ENCODE measurements at regions not wholly inside any gene's neighbourhood (a gene's known extent, or its start where the extent isn't known, plus 50 kb on each side); places are given as distances from the start of the nearest gene placed in this dataset.

- H4K20me1 ChIP-seq (ENCODE audit: insufficient read depth), result no peaks in the 10 kb centered on the region
- ATAC-seq (no peak), DNase-seq (ENCODE audit: low read depth, low spot score) (no peak)
- H2AFZ ChIP-seq (ENCODE audit: low read depth, low read length, poor library complexity, severe bottlenecking), result no peak overlapping the region
- intact Hi-C loops (cut with micrococcal nuclease), result no loop called here
- no peak overlapping the region for H3K4me3 ChIP-seq (replicated peaks in 1 of 2; ENCODE audit: low read depth in 1 of 2, low read length in 2 of 2)
- TF ChIP-seq CBX3 (IDR thresholded peaks at IDR 0.05; ENCODE audit: low read depth), result no peak
- no peak for TF ChIP-seq ZBTB33 (IDR thresholded peaks at IDR 0.05; ENCODE audit: extremely low read depth, insufficient replicate concordance, low read length)
- no peak for TF ChIP-seq JUND (IDR thresholded peaks at IDR 0.05)
- ChIA-PET RAD21 (ENCODE audit: low non-redundant PET in 1 of 2, low total read pairs in 2 of 2, uncharacterized antibody in 2 of 2, unreplicated experiment in 2 of 2) (no interaction called here), POLR2A (no interaction called here), CTCF (interaction anchor here (1.1 to 1.3 kb wide), 2 partner anchors 9 to 28 kb away, joined by 3 read pairs; no protein-coding TSS in a partner anchor)
- BruUV-seq (replicated peaks), result no TSS peak
- H3K9ac ChIP-seq (ENCODE audit: low read length), result no peak overlapping the region
- H3K9me3 ChIP-seq (ENCODE audit: control insufficient read depth in 1 of 2, insufficient read depth in 1 of 2, low read depth in 1 of 2, low read length in 2 of 2), result no peaks in the 10 kb centered on the region
- peak overlapping the region; percentile 53; the same call in 1 of the 2 replicates for H3K4me2 ChIP-seq (ENCODE audit: low read length)
- no peaks in the 10 kb centered on the region for H3K27me3 ChIP-seq (ENCODE audit: insufficient read depth, low read length)
- 0 out of 4 replicates have a peak, but pooled peaks cover 0 to 3% of the 10 kb centered on the region in 2 experiments for H3K36me3 ChIP-seq (ENCODE audit: control insufficient read depth in 1 of 2, insufficient read depth in 2 of 2, low read length in 2 of 2)
- no peaks in the 10 kb centered on the region; the same call in 1 of the 2 replicates for H3K79me2 ChIP-seq (ENCODE audit: insufficient read depth, low read length)
- H3K9me2 ChIP-seq (ENCODE audit: insufficient read depth), result no peaks in the 10 kb centered on the region
- H3K4me1 ChIP-seq (ENCODE audit: control insufficient read depth in 1 of 2, insufficient read depth in 2 of 2, low read length in 2 of 2), result peaks cover 10 to 20% of the 10 kb centered on the region in 2 experiments; a peak in 3 of 4 replicates
- no peak overlapping the region for H3K27ac ChIP-seq (ENCODE audit: low read depth, low read length)
Observed at GRCh38 chr6:138655828-138656227, 117.7 kb upstream of the CCDC28A start.

GRCh38 chr6:138656364-138657064 is 117.1 kb upstream of the CCDC28A start:
- POLR2A ChIA-PET, result no interaction called here
- no peaks in the 10 kb centered on the region for H3K9me3 ChIP-seq (ENCODE audit: control insufficient read depth in 1 of 2, insufficient read depth in 1 of 2, low read depth in 1 of 2, low read length in 2 of 2)
- H3K9ac ChIP-seq (ENCODE audit: low read length), result no peak overlapping the region
- H3K27ac ChIP-seq (ENCODE audit: low read depth, low read length), result no peak overlapping the region
- H3K4me3 ChIP-seq (replicated peaks in 1 of 2; ENCODE audit: low read depth in 1 of 2, low read length in 2 of 2), result no peak overlapping the region
- BruUV-seq (replicated peaks), result no TSS peak
- RAD21 ChIA-PET (ENCODE audit: low non-redundant PET in 1 of 2, low total read pairs in 2 of 2, uncharacterized antibody in 2 of 2, unreplicated experiment in 2 of 2), result no interaction called here
- no peak for ATAC-seq
- no peak overlapping the region for H3K4me2 ChIP-seq (ENCODE audit: low read length)
- H3K9me2 ChIP-seq (ENCODE audit: insufficient read depth), result no peaks in the 10 kb centered on the region
- H4K20me1 ChIP-seq (ENCODE audit: insufficient read depth), result no peaks in the 10 kb centered on the region
- H3K4me1 ChIP-seq (ENCODE audit: control insufficient read depth in 1 of 2, insufficient read depth in 2 of 2, low read length in 2 of 2), result peaks cover 10 to 20% of the 10 kb centered on the region in 2 experiments; a peak in 3 of 4 replicates
- H3K36me3 ChIP-seq (ENCODE audit: control insufficient read depth in 1 of 2, insufficient read depth in 2 of 2, low read length in 2 of 2), result 0 out of 4 replicates have a peak, but pooled peaks cover 0 to 3% of the 10 kb centered on the region in 2 experiments
- no peaks in the 10 kb centered on the region for H3K27me3 ChIP-seq (ENCODE audit: insufficient read depth, low read length)
- CTCF ChIA-PET, result no interaction called here
- intact Hi-C loops (cut with micrococcal nuclease), result no loop called here
- DNase-seq (ENCODE audit: low read depth, low spot score), result no peak
- H3K79me2 ChIP-seq (ENCODE audit: insufficient read depth, low read length), result no peaks in the 10 kb centered on the region; the same call in 1 of the 2 replicates
- H2AFZ ChIP-seq (ENCODE audit: low read depth, low read length, poor library complexity, severe bottlenecking), result no peak overlapping the region
- TF ChIP-seq REST (IDR thresholded peaks at IDR 0.05; ENCODE audit: low read depth) (no peak), SRF (IDR thresholded peaks at IDR 0.05; ENCODE audit: low read depth) (no peak), CBX3 (IDR thresholded peaks at IDR 0.05; ENCODE audit: low read depth) (no peak), SIN3A (IDR thresholded peaks at IDR 0.05; ENCODE audit: low read depth) (no peak), EGR1 (IDR thresholded peaks at IDR 0.05; ENCODE audit: low read depth) (no peak), ZBTB33 (IDR thresholded peaks at IDR 0.05; ENCODE audit: extremely low read depth, insufficient replicate concordance, low read length) (no peak), POLR2AphosphoS5 (IDR thresholded peaks at IDR 0.05; ENCODE audit: low read depth, low read length) (no peak)
